ENCODE measurements at regions not wholly inside any gene's neighbourhood (a gene's known extent, or its start where the extent isn't known, plus 50 kb on each side); places are given as distances from the start of the nearest gene placed in this dataset.

DNA sequence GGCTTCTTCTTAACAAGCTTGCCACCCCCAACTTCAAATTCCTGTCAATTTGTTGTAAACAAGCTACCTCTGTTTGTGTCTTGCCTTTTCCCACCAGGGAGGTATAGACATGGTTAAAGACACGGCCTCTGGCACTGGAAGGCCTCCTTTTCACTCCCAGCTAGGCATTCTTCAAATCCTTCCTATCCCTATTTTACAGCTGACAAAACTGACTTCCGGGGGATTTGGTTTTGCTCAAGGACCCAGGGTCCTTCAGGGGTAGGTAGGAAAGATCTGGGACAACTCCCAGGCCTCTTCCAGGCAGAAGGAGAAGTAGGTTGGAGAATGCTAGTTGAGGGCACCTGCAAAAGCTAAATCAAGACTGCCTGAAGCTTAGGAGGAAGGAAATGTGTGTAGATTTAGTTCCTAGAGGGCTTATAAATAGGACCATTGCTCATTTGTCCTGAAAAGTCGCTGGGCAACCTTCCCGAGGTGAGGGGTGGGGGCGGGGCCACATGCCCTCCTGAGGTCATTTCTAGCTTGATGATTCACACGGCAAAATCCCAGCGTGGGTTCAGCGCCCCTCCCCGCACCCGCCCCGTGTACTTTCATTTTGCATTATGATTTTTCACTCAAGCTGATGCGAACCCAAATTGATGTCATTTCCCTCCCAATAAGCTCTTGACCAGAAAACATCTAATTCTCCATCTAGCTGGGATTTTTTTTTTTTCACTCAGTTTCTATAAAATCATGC, 365.5 kb downstream of the SHQ1 start:
- TF ChIP-seq, protein P1, sequence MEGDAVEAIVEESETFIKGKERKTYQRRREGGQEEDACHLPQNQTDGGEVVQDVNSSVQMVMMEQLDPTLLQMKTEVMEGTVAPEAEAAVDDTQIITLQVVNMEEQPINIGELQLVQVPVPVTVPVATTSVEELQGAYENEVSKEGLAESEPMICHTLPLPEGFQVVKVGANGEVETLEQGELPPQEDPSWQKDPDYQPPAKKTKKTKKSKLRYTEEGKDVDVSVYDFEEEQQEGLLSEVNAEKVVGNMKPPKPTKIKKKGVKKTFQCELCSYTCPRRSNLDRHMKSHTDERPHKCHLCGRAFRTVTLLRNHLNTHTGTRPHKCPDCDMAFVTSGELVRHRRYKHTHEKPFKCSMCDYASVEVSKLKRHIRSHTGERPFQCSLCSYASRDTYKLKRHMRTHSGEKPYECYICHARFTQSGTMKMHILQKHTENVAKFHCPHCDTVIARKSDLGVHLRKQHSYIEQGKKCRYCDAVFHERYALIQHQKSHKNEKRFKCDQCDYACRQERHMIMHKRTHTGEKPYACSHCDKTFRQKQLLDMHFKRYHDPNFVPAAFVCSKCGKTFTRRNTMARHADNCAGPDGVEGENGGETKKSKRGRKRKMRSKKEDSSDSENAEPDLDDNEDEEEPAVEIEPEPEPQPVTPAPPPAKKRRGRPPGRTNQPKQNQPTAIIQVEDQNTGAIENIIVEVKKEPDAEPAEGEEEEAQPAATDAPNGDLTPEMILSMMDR (IDR thresholded peaks at IDR 0.05), result no peak
- no peak for TF ChIP-seq JUND (IDR thresholded peaks at IDR 0.05)
- TF ChIP-seq EZH2phosphoT487 (IDR thresholded peaks at IDR 0.05; ENCODE audit: borderline replicate concordance, low read depth), result no peak
- no peak for TF ChIP-seq MXI1 (IDR thresholded peaks at IDR 0.05; ENCODE audit: low read depth, low read length)
- no peak for TF ChIP-seq MAX (IDR thresholded peaks at IDR 0.05; ENCODE audit: low read depth)
- TF ChIP-seq FOSL2 (IDR thresholded peaks at IDR 0.05; ENCODE audit: borderline replicate concordance, low read depth), result no peak
- TF ChIP-seq REST (IDR thresholded peaks at IDR 0.05; ENCODE audit: low read depth, low read length), result no peak
